HEK293 (cell line): ENCODE measurements at regions not wholly inside any gene's neighbourhood (a gene's known extent, or its start where the extent isn't known, plus 50 kb on each side); places are given as distances from the start of the nearest gene placed in this dataset.

ENCODE experiments used
- CTCF ChIA-PET: fragments of 350-600 bp; formaldehyde crosslinking; extraction: SDS; loops from one replicate; lab custom pipeline; 2021; ENCODE audit warnings: antibody characterized with exemption; lab: Yijun Ruan, JAX
- POLR2A ChIA-PET: fragments of 300-600 bp; formaldehyde crosslinking; extraction: SDS; loops from one replicate; lab custom pipeline; 2020; ENCODE audit warnings: antibody characterized with exemption, inconsistent platforms; lab: Yijun Ruan, JAX
- H3K27ac ChIP-seq: fragments of 200-500 bp; sonication (Bioruptor generic); 2 replicates; pipeline ENCODE4 v1.5.1; 2014; ENCODE audit warnings: low read depth, low read length, control low read depth, inconsistent platforms; ENCODE audit errors: extremely low read depth
- H3K36me3 ChIP-seq, 2 experiments: fragments of 200-500 bp in 1 of 2; sonication (Bioruptor generic) in 1 of 2; 1 replicate in 1 of 2; 2 replicates in 1 of 2; pipeline ENCODE4 v1.5.1; 2014 to 2017; ENCODE audit warnings: inconsistent platforms in 2 of 2, low read length in 2 of 2; ENCODE audit not compliant: control insufficient read depth in 2 of 2, insufficient read depth in 1 of 2
- H3K4me1 ChIP-seq: fragments of 200-500 bp; sonication (Bioruptor generic); 2 replicates; pipeline ENCODE4 v1.5.1; 2014; ENCODE audit warnings: mild to moderate bottlenecking, low read length, inconsistent platforms; ENCODE audit not compliant: control insufficient read depth, insufficient read depth
- H3K4me3 ChIP-seq: 2 replicates; pipeline ENCODE4 v1.5.1; 2011; ENCODE audit warnings: low read depth, mild to moderate bottlenecking, control low read depth, low read length, moderate library complexity
- H3K9me3 ChIP-seq: fragments of 200-500 bp; sonication (Bioruptor generic); 2 replicates; pipeline ENCODE4 v1.5.1; 2014; ENCODE audit warnings: low read depth, low read length, inconsistent platforms; ENCODE audit not compliant: control insufficient read depth, insufficient read depth
- EGR2 ChIP-seq: fragments of 450-650 bp; formaldehyde crosslinking; IDR thresholded peaks from 2 replicates; pipeline ENCODE4 v1.5.1; 2016; ENCODE audit warnings: low read depth, missing biosample characterization, missing genetic modification characterization
- GFI1B ChIP-seq: fragments of 450-650 bp; formaldehyde crosslinking; IDR thresholded peaks from 2 replicates; pipeline ENCODE4 v1.5.1; 2016; ENCODE audit warnings: missing biosample characterization, missing genetic modification characterization
- GLIS1 ChIP-seq: fragments of 450-650 bp; formaldehyde crosslinking; IDR thresholded peaks from 2 replicates; pipeline ENCODE4 v1.5.1; 2016; ENCODE audit warnings: missing biosample characterization, missing genetic modification characterization
- MYNN ChIP-seq: fragments of 450-650 bp; formaldehyde crosslinking; IDR thresholded peaks from 2 replicates; pipeline ENCODE4 v1.5.1; 2016; ENCODE audit warnings: missing biosample characterization, missing genetic modification characterization, borderline replicate concordance
- OVOL3 ChIP-seq: fragments of 450-650 bp; formaldehyde crosslinking; IDR thresholded peaks from 2 replicates; pipeline ENCODE4 v1.5.1; 2016; ENCODE audit warnings: missing biosample characterization, missing genetic modification characterization
- SP2 ChIP-seq: fragments of 450-650 bp; formaldehyde crosslinking; IDR thresholded peaks from 2 replicates; pipeline ENCODE4 v1.5.1; 2016; ENCODE audit warnings: missing biosample characterization, missing genetic modification characterization
- ZBTB8A ChIP-seq: fragments of 450-650 bp; formaldehyde crosslinking; IDR thresholded peaks from 2 replicates; pipeline ENCODE4 v1.5.1; 2016; ENCODE audit warnings: missing biosample characterization, missing genetic modification characterization
- ZNF157 ChIP-seq: fragments of 450-650 bp; formaldehyde crosslinking; IDR thresholded peaks from 2 replicates; pipeline ENCODE4 v1.5.1; 2016; ENCODE audit warnings: missing biosample characterization, missing genetic modification characterization
- ZNF174 ChIP-seq: fragments of 450-650 bp; formaldehyde crosslinking; IDR thresholded peaks from 2 replicates; pipeline ENCODE4 v1.5.0; 2017; ENCODE audit warnings: missing biosample characterization, mild to moderate bottlenecking, missing genetic modification characterization
- ZNF175 ChIP-seq: fragments of 450-650 bp; formaldehyde crosslinking; IDR thresholded peaks from 2 replicates; pipeline ENCODE4 v1.5.1; 2016; ENCODE audit warnings: missing biosample characterization, missing genetic modification characterization
- ZNF2 ChIP-seq: fragments of 450-650 bp; formaldehyde crosslinking; IDR thresholded peaks from 2 replicates; pipeline ENCODE4 v1.5.1; 2016; ENCODE audit warnings: missing biosample characterization, missing genetic modification characterization
- ZNF214 ChIP-seq: fragments of 450-650 bp; formaldehyde crosslinking; IDR thresholded peaks from 2 replicates; pipeline ENCODE4 v1.5.1; 2017; ENCODE audit warnings: missing biosample characterization, mild to moderate bottlenecking, missing genetic modification characterization, borderline replicate concordance
- ZNF223 ChIP-seq: fragments of 450-650 bp; formaldehyde crosslinking; IDR thresholded peaks from 2 replicates; pipeline ENCODE4 v1.5.1; 2016; ENCODE audit warnings: missing biosample characterization, missing genetic modification characterization
- ZNF23 ChIP-seq: fragments of 450-650 bp; formaldehyde crosslinking; IDR thresholded peaks from 2 replicates; pipeline ENCODE4 v1.5.1; 2016; ENCODE audit warnings: missing biosample characterization, missing genetic modification characterization, borderline replicate concordance
- ZNF366 ChIP-seq: fragments of 450-650 bp; formaldehyde crosslinking; conservative IDR thresholded peaks from 2 replicates; pipeline ENCODE4 v1.5.1; 2016; ENCODE audit warnings: missing biosample characterization, missing genetic modification characterization
- ZNF394 ChIP-seq: fragments of 450-650 bp; formaldehyde crosslinking; IDR thresholded peaks from 2 replicates; pipeline ENCODE4 v1.5.1; 2016; ENCODE audit warnings: missing biosample characterization, missing genetic modification characterization, mild to moderate bottlenecking, moderate library complexity, borderline replicate concordance
- ZNF548 ChIP-seq: fragments of 450-650 bp; formaldehyde crosslinking; IDR thresholded peaks from 2 replicates; pipeline ENCODE4 v1.5.1; 2016; ENCODE audit warnings: missing biosample characterization, missing genetic modification characterization
- ZNF658 ChIP-seq: fragments of 450-650 bp; formaldehyde crosslinking; IDR thresholded peaks from 2 replicates; pipeline ENCODE4; 2016; ENCODE audit warnings: missing biosample characterization, missing genetic modification characterization
- ZNF776 ChIP-seq: fragments of 450-650 bp; formaldehyde crosslinking; IDR thresholded peaks from 2 replicates; pipeline ENCODE4 v1.5.0; 2017; ENCODE audit warnings: missing biosample characterization, missing genetic modification characterization, borderline replicate concordance
- ZNF785 ChIP-seq: fragments of 450-650 bp; formaldehyde crosslinking; IDR thresholded peaks from 2 replicates; pipeline ENCODE4 v1.5.1; 2016; ENCODE audit warnings: missing biosample characterization, missing genetic modification characterization
- ZNF792 ChIP-seq: fragments of 450-650 bp; formaldehyde crosslinking; IDR thresholded peaks from 2 replicates; pipeline ENCODE4 v1.5.1; 2016; ENCODE audit warnings: missing biosample characterization, missing genetic modification characterization
- ZSCAN30 ChIP-seq: fragments of 450-650 bp; IDR thresholded peaks from 2 replicates; pipeline ENCODE4 v1.5.1; 2018; ENCODE audit warnings: missing biosample characterization, mild to moderate bottlenecking, missing genetic modification characterization, moderate library complexity
- TF ChIP-seq, protein P1 (sequence below): fragments of 450-650 bp; formaldehyde crosslinking; IDR thresholded peaks from 2 replicates; pipeline ENCODE4 v1.5.1; 2016; ENCODE audit warnings: missing biosample characterization, missing genetic modification characterization
- TF ChIP-seq, protein P2 (sequence below): fragments of 450-650 bp; formaldehyde crosslinking; IDR thresholded peaks from 2 replicates; pipeline ENCODE4 v1.5.1; 2017; ENCODE audit warnings: missing biosample characterization, missing genetic modification characterization
- TF ChIP-seq, protein P3 (sequence below): fragments of 450-650 bp; formaldehyde crosslinking; IDR thresholded peaks from 2 replicates; pipeline ENCODE4 v1.5.1; 2017; ENCODE audit warnings: missing biosample characterization, missing genetic modification characterization
- TF ChIP-seq, protein P4 (sequence below): fragments of 450-650 bp; formaldehyde crosslinking; IDR thresholded peaks from 2 replicates; pipeline ENCODE4; 2016; ENCODE audit warnings: missing biosample characterization, missing genetic modification characterization
- TF ChIP-seq, protein P5 (sequence below): fragments of 450-650 bp; formaldehyde crosslinking; IDR thresholded peaks from 2 replicates; pipeline ENCODE4 v1.5.1; 2016; ENCODE audit warnings: missing biosample characterization, missing genetic modification characterization

DNA sequence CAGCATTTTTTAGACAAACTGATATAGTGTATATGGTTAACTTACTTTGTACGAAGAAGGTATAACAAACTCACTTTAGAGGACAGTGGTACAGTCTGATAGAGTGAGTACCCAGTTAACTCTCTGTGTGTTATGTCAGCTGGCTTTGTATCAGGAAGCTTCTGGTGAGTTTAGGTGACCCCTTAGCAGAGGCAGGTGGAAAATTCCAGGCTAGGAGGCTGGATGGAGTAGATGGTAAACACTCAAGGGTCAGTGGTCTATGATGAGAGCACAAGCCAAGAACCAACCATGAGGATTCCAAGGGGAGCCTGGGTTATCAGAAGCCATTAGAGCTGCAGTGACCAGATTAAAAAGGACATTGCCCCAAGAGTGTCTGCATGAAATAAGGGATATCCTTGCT, 227.3 kb upstream of the CENPE start:
- TF ChIP-seq ZNF157 (tag by site-specific recombination) (no peak), ZNF223 (no peak), ZNF792 (tag by site-specific recombination) (no peak), SP2 (tag by site-specific recombination) (no peak), EGR2 (tag by site-specific recombination) (no peak), ZSCAN30 (no peak), ZNF785 (no peak), ZNF214 (tag by site-specific recombination) (no peak), ZNF23 (no peak), ZNF394 (tag by site-specific recombination) (no peak)
- TF ChIP-seq, protein P1, sequence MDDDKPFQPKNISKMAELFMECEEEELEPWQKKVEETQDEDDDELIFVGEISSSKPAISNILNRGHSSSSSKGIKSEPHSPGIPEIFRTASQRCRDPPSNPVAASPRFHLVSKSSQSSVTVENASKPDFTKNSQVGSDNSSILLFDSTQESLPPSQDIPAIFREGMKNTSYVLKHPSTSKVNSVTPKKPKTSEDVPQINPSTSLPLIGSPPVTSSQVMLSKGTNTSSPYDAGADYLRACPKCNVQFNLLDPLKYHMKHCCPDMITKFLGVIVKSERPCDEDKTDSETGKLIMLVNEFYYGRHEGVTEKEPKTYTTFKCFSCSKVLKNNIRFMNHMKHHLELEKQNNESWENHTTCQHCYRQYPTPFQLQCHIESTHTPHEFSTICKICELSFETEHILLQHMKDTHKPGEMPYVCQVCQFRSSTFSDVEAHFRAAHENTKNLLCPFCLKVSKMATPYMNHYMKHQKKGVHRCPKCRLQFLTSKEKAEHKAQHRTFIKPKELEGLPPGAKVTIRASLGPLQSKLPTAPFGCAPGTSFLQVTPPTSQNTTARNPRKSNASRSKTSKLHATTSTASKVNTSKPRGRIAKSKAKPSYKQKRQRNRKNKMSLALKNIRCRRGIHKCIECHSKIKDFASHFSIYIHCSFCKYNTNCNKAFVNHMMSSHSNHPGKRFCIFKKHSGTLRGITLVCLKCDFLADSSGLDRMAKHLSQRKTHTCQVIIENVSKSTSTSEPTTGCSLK (tag by site-specific recombination), result no peak
- TF ChIP-seq, protein P2, sequence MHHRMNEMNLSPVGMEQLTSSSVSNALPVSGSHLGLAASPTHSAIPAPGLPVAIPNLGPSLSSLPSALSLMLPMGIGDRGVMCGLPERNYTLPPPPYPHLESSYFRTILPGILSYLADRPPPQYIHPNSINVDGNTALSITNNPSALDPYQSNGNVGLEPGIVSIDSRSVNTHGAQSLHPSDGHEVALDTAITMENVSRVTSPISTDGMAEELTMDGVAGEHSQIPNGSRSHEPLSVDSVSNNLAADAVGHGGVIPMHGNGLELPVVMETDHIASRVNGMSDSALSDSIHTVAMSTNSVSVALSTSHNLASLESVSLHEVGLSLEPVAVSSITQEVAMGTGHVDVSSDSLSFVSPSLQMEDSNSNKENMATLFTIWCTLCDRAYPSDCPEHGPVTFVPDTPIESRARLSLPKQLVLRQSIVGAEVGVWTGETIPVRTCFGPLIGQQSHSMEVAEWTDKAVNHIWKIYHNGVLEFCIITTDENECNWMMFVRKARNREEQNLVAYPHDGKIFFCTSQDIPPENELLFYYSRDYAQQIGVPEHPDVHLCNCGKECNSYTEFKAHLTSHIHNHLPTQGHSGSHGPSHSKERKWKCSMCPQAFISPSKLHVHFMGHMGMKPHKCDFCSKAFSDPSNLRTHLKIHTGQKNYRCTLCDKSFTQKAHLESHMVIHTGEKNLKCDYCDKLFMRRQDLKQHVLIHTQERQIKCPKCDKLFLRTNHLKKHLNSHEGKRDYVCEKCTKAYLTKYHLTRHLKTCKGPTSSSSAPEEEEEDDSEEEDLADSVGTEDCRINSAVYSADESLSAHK, result no peak
- CTCF ChIA-PET, result no interaction called here
- POLR2A ChIA-PET, result no interaction called here

DNA sequence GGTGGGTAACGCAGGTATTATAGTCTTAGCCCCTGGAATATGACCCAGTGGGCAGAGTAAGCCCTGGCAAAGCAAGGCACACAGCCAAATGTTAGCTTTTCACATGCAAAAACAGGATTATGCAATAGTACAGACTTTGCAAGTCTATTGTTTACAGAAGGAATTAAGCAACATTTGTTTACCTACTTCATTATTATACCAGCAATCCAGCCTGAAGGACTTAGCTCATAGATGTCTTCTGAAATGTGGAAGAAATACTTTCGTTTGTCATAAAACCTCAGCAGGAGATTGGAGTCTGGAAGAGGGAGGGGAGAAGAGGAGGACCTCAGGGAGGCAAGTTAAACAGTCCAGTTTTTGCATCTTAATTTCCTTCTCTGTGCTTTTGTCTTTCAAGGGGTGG, 226.7 kb upstream of the CENPE start:
- Histone ChIP-seq H3K36me3 (no peaks in the 10 kb centered on the region), H3K9me3 (no peaks in the 10 kb centered on the region), H3K4me1 (no peaks in the 10 kb centered on the region), H3K27ac (no peak overlapping the region), H3K4me3 (no peak overlapping the region)
- TF ChIP-seq GLIS1 (tag by site-specific recombination) (peak; percentile 61), ZNF658 (no peak), ZNF175 (tag by site-specific recombination) (no peak), MYNN (tag by site-specific recombination) (no peak), ZNF776 (no peak)
- TF ChIP-seq, protein P3, sequence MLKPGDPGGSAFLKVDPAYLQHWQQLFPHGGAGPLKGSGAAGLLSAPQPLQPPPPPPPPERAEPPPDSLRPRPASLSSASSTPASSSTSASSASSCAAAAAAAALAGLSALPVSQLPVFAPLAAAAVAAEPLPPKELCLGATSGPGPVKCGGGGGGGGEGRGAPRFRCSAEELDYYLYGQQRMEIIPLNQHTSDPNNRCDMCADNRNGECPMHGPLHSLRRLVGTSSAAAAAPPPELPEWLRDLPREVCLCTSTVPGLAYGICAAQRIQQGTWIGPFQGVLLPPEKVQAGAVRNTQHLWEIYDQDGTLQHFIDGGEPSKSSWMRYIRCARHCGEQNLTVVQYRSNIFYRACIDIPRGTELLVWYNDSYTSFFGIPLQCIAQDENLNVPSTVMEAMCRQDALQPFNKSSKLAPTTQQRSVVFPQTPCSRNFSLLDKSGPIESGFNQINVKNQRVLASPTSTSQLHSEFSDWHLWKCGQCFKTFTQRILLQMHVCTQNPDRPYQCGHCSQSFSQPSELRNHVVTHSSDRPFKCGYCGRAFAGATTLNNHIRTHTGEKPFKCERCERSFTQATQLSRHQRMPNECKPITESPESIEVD (tag by site-specific recombination), result peak; percentile 9; the same call in 1 of the 2 replicates
- ChIA-PET CTCF (no interaction called here), POLR2A (no interaction called here)

More for the DNA sequence above, 227.3 kb upstream of the CENPE start:
- H3K36me3 ChIP-seq, result no peaks in the 10 kb centered on the region
- no peaks in the 10 kb centered on the region for H3K4me1 ChIP-seq
- no peaks in the 10 kb centered on the region for H3K9me3 ChIP-seq
- H3K27ac ChIP-seq, result no peak overlapping the region
- no peak overlapping the region for H3K4me3 ChIP-seq

DNA sequence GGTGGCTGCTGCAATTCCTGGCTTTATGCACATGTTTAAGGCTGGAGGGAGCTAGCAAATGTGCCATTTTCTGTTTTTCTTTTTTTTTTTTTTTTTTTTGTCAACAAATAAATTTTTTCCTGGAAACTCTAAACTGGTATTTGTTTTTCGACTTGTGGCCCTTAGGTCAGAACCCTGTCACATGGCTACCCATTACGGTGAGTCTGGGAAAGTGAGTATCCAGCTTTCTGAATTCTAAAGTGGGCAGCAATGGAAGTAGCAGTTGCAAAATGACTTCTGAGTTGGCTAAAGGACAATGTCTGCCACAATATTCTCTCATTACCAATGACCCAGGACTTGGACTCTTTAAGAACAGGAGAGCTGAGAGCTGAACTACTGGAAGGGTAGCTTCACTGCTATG, 225.1 kb upstream of the CENPE start:
- H3K9me3 ChIP-seq, result no peaks in the 10 kb centered on the region
- TF ChIP-seq ZBTB8A (no peak), OVOL3 (tag by site-specific recombination) (no peak), GFI1B (tag by site-specific recombination) (no peak), ZNF174 (tag by site-specific recombination) (no peak), ZNF2 (no peak), ZNF366 (tag by site-specific recombination) (no peak), ZNF548 (tag by site-specific recombination) (no peak), ZNF776 (no peak)
- TF ChIP-seq, protein P4, sequence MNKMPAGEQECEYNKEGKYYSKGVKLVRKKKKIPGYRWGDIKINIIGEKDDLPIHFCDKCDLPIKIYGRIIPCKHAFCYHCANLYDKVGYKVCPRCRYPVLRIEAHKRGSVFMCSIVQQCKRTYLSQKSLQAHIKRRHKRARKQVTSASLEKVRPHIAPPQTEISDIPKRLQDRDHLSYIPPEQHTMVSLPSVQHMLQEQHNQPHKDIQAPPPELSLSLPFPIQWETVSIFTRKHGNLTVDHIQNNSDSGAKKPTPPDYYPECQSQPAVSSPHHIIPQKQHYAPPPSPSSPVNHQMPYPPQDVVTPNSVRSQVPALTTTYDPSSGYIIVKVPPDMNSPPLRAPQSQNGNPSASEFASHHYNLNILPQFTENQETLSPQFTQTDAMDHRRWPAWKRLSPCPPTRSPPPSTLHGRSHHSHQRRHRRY, result no peak
- TF ChIP-seq, protein P5, sequence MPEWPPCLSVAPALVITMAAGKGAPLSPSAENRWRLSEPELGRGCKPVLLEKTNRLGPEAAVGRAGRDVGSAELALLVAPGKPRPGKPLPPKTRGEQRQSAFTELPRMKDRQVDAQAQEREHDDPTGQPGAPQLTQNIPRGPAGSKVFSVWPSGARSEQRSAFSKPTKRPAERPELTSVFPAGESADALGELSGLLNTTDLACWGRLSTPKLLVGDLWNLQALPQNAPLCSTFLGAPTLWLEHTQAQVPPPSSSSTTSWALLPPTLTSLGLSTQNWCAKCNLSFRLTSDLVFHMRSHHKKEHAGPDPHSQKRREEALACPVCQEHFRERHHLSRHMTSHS (tag by site-specific recombination), result no peak

More for the DNA sequence above, 225.1 kb upstream of the CENPE start:
- ChIA-PET POLR2A (no interaction called here), CTCF (no interaction called here)
- no peak overlapping the region for H3K27ac ChIP-seq
- no peaks in the 10 kb centered on the region for H3K4me1 ChIP-seq
- H3K36me3 ChIP-seq, result no peaks in the 10 kb centered on the region
- no peak overlapping the region for H3K4me3 ChIP-seq
